NT2/D1 (cell line): ENCODE measurements at regions not wholly inside any gene's neighbourhood (a gene's known extent, or its start where the extent isn't known, plus 50 kb on each side); places are given as distances from the start of the nearest gene placed in this dataset.
"Not testable (repeated sequence)": the region's sequence is repeated elsewhere in the genome, so short reads cannot be mapped to it uniquely, and the experiment has no call there.

Experiments
- DNase-seq: peaks from one replicate; pipeline ENCODE4 v3.0.0-alpha.2; 2011; ENCODE audit warnings: low read depth, low spot score
- H3K27me3 ChIP-seq: 2 replicates; pipeline ENCODE4 v1.6.0; 2011; ENCODE audit warnings: mild to moderate bottlenecking; ENCODE audit not compliant: insufficient read length, insufficient read depth
- H3K36me3 ChIP-seq: 2 replicates; pipeline ENCODE4 v1.6.1; 2011; ENCODE audit warnings: mild to moderate bottlenecking, low read length, mixed read lengths; ENCODE audit not compliant: insufficient read depth, insufficient read length
- H3K4me1 ChIP-seq: 2 replicates; pipeline ENCODE4 v1.5.1; 2011; ENCODE audit not compliant: insufficient read depth, insufficient read length
- H3K4me3 ChIP-seq: 2 replicates; pipeline ENCODE4 v1.5.1; 2011; ENCODE audit warnings: low read depth; ENCODE audit not compliant: insufficient read length
- H3K9ac ChIP-seq: 2 replicates; pipeline ENCODE4 v1.6.0; 2011; ENCODE audit warnings: low read depth; ENCODE audit not compliant: insufficient read length
- H3K9me3 ChIP-seq: 2 replicates; pipeline ENCODE4 v1.5.1; 2011; ENCODE audit warnings: mild to moderate bottlenecking, low read length; ENCODE audit not compliant: insufficient read depth
- SUZ12 ChIP-seq: IDR thresholded peaks from 2 replicates; pipeline ENCODE4 v1.6.1; 2011; ENCODE audit not compliant: insufficient read length, insufficient read depth; ENCODE audit errors: extremely low read depth
- YY1 ChIP-seq: IDR thresholded peaks from 2 replicates; pipeline ENCODE4 v1.6.1; 2011; ENCODE audit not compliant: insufficient read length, insufficient read depth
- ZNF274 ChIP-seq: IDR thresholded peaks from 2 replicates; pipeline ENCODE4 v1.6.1; 2011; ENCODE audit warnings: mild to moderate bottlenecking, low read depth, low read length

DNA sequence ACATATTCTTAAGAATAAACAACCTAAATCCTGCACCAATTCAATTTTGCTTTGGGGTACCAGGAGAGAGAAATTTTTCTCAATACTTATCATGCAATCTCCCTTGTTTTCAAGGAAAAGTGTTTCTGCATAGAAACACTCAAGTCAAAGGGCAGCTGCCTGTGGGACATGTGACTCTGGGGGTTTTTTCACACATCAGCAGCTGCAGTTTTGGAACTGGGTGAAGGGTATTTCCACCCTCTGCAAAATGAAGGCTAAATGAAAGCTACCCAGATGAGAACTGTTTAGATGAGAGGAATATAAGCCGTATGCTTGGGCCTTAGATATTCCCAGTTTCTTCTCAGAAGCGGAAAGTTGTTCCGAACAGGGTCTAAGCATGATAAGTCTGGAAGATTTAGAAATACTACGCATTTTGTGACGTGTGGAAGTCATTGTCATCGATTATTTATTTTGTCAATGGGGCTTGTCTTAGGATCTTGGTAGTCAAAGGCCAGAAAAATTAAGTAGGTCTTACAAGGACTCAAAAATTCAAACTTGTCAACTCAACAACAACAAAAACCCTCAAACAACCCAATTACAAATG, 64.3 kb upstream of the BOD1 start:
- TF ChIP-seq YY1 (no peak), ZNF274 (no peak), SUZ12 (no peak)
- Histone ChIP-seq H3K27me3 (no peaks in the 10 kb centered on the region), H3K9ac (no peak overlapping the region), H3K4me1 (no peaks in the 10 kb centered on the region), H3K4me3 (no peak overlapping the region), H3K9me3 (0 out of 2 replicates have a peak, but pooled peaks cover 9% of the 10 kb centered on the region), H3K36me3 (no peaks in the 10 kb centered on the region)
- no peak for DNase-seq

DNA sequence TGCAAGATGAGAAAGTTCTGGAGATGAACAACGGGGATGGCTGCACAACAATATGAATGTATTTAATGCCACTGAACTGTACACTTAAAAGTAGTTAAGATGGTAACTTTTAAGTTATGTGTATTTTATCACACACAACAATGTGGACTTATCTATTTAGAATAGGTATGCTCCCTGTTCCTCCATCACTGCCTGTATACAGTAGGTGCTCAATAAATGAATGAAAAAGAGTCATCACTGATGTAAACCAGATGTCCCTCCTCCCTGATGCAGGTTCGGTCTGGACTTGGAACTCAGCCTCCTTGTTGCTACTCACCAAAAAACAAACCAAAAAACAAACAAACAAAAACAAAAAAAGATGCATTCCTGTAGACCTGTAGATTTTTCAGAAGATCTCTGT, 65.9 kb upstream of the BOD1 start:
- no peaks in the 10 kb centered on the region for H3K36me3 ChIP-seq
- H3K9me3 ChIP-seq, result 0 out of 2 replicates have a peak, but pooled peaks cover 9% of the 10 kb centered on the region
- H3K9ac ChIP-seq, result no peak overlapping the region
- no peak overlapping the region for H3K4me3 ChIP-seq
- TF ChIP-seq ZNF274 (no peak), YY1 (no peak), SUZ12 (no peak)
- H3K4me1 ChIP-seq, result no peaks in the 10 kb centered on the region
- no peaks in the 10 kb centered on the region for H3K27me3 ChIP-seq
- DNase-seq, result no peak

DNA sequence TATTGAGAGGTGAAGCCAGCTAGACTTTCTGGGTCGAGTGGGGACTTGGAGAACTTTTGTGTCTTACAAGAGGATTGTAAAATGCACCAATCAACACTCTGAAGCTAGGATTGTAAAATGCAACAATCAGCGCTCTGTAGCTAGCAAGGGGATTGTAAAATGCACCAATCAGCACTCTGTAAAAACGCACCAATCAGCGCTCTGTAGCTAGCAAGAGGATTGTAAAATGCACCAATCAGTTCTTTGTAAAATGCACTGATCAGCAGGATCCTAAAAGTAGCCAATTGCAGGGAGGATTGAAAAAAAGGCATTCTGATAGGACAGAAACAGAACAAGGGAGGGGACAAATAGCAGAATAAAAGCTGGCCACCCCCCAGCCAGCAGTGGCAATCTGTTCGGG, 68.1 kb upstream of the BOD1 start:
- H3K9ac ChIP-seq, H3K36me3 ChIP-seq, H3K4me1 ChIP-seq, DNase-seq, H3K4me3 ChIP-seq, H3K9me3 ChIP-seq, H3K27me3 ChIP-seq: not testable (repeated sequence)

DNA sequence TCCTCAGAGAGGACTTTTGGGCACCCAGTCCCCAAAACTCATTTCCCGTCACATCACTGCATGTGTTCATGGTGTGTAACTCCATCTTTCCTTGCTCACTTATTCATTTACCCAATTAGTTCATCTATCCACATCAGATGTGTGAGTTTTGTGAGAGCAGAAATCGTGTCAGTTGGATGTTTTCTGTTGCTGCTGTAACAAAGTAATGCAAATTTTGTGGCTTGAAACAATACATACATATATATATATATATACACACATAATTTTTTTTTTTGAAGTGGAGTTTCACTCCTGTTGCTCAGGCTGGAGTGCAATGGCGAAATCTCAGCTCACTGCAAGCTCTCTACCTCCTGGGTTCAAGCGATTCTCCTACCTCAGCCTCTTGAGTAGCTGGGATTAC, 70.5 kb upstream of the BOD1 start:
- Histone ChIP-seq H3K4me3 (no peak overlapping the region), H3K9ac (no peak overlapping the region), H3K4me1 (no peaks in the 10 kb centered on the region), H3K27me3 (no peaks in the 10 kb centered on the region), H3K36me3 (no peaks in the 10 kb centered on the region), H3K9me3 (0 out of 2 replicates have a peak, but pooled peaks cover 9% of the 10 kb centered on the region)
- TF ChIP-seq YY1, result no peak
- no peak for TF ChIP-seq ZNF274
- TF ChIP-seq SUZ12, result no peak
- no peak for DNase-seq

DNA sequence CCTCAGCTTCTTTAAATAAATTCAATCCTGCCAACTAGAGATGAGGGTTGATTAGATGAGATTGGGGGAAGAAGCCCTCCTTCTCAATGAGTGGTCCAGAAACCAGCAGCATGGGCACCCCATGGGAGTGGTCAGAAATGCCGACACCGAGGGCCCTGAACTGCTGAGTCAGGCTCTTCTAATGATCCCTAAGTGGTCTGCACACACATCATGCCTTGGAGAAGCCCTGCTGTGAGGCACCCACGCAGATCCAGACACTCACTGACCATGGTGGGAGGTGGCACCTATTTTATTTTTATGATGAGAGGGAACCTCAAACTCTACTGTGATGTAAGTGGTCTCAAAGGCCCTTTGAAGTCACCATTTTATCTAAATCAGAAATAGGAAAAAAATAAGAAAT, 72.3 kb upstream of the BOD1 start:
- no peaks in the 10 kb centered on the region for H3K36me3 ChIP-seq
- H3K4me3 ChIP-seq, result no peak overlapping the region
- H3K9ac ChIP-seq, result no peak overlapping the region
- no peaks in the 10 kb centered on the region for H3K27me3 ChIP-seq
- H3K9me3 ChIP-seq, result 0 out of 2 replicates have a peak, but pooled peaks cover 12% of the 10 kb centered on the region
- DNase-seq, result no peak
- H3K4me1 ChIP-seq, result no peaks in the 10 kb centered on the region
- TF ChIP-seq YY1, result no peak

DNA sequence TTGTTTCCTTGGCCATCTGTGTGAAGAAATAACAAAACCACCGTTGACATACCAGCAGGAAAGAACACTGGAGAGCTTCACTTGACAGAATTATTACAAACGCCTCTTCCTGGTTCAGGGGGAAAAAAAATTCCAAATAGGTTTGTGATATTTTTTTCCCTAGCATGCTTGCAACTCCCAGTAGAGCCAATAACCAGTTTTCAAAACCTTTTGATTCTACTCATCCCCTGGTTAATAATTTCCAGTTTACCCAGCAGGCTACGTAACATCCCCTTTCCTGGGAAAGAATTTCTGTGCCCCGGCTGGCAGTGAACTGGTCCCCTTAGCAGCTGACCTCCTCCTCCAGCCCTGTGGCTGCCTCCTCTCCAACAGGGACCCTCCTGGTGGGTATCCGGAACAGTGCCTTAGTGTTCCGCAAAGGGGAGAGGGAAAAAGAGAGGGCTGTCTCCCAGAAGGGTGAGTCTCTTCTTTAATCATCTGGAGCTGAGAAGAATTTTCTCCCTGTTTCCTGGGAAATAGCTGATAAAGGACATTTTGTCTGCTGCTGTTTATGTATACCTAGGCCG, 72.8 kb upstream of the BOD1 start:
- no peak overlapping the region for H3K4me3 ChIP-seq
- 0 out of 2 replicates have a peak, but pooled peaks cover 11% of the 10 kb centered on the region for H3K9me3 ChIP-seq
- DNase-seq, result no peak
- TF ChIP-seq ZNF274, result no peak
- H3K27me3 ChIP-seq, result no peaks in the 10 kb centered on the region
- H3K4me1 ChIP-seq, result no peaks in the 10 kb centered on the region
- no peak overlapping the region for H3K9ac ChIP-seq
- no peaks in the 10 kb centered on the region for H3K36me3 ChIP-seq

DNA sequence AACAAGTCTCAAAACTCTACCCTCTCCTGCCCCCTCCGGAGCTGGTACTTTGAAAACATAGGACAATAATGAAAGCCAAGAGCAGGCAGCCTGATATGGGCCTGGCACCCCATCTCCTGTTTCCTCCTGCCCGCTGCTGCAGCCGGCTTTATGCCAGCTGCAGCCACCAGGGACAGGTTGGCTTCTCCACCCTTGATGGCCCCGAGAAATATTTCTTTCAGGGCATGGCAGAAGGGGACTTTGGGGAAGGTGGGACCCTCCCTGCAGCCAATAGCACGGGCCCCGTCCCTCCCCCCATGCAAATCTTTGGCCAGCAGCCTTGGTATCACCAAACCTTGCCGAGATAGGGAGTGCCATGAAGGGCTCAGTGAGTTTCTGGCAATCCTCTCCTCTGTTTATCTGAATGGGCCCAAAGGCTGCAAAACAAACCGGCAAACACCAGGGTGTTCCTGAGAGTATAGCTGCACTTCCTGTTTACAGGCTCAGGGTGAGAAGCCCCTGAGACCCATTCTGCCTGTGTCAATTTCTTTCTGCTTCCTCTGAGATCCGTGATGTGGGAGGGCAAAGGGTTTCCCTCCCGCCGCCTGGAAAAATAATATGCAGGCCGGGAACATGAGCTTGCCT, 73.4 kb upstream of the BOD1 start:
- H3K36me3 ChIP-seq, result no peaks in the 10 kb centered on the region
- no peak overlapping the region for H3K9ac ChIP-seq
- DNase-seq, result no peak
- TF ChIP-seq YY1 (no peak), SUZ12 (no peak), ZNF274 (no peak)
- H3K27me3 ChIP-seq, result no peaks in the 10 kb centered on the region
- H3K4me3 ChIP-seq, result no peak overlapping the region
- H3K4me1 ChIP-seq, result no peaks in the 10 kb centered on the region
- H3K9me3 ChIP-seq, result 0 out of 2 replicates have a peak, but pooled peaks cover 5% of the 10 kb centered on the region
